AG04449 (cell line): ENCODE measurements at regions not wholly inside any gene's neighbourhood (a gene's known extent, or its start where the extent isn't known, plus 50 kb on each side); places are given as distances from the start of the nearest gene placed in this dataset.
A peak's percentile ranks its signal among the peaks of the same experiment; 100 is the strongest.

Experiments used
- CTCF ChIA-PET: fragments of 350-600 bp; formaldehyde crosslinking; extraction: SDS; loops from one replicate; lab custom pipeline; 2021; ENCODE audit warnings: antibody characterized with exemption; lab: Yijun Ruan, JAX
- POLR2A ChIA-PET: fragments of 400-600, 350-600 bp; formaldehyde crosslinking; extraction: SDS; loops from one replicate; lab custom pipeline; 2020; ENCODE audit warnings: antibody characterized with exemption, inconsistent platforms; lab: Yijun Ruan, JAX
- DNase-seq: peaks from one replicate; pipeline ENCODE4 v3.0.0-alpha.2; 2010; ENCODE audit warnings: low read depth, low spot score
- H3K4me3 ChIP-seq: 2 replicates; pipeline ENCODE4 v1.5.1; 2011; ENCODE audit warnings: low read depth, mild to moderate bottlenecking, control low read depth, low read length
- TF ChIP-seq, protein P1 (sequence below): IDR thresholded peaks from one replicate; pipeline ENCODE4 v1.5.1; 2011; ENCODE audit warnings: mild to moderate bottlenecking, moderate library complexity, low read length, control low read depth, inconsistent platforms; ENCODE audit not compliant: insufficient read depth; ENCODE audit errors: missing control alignments

DNA sequence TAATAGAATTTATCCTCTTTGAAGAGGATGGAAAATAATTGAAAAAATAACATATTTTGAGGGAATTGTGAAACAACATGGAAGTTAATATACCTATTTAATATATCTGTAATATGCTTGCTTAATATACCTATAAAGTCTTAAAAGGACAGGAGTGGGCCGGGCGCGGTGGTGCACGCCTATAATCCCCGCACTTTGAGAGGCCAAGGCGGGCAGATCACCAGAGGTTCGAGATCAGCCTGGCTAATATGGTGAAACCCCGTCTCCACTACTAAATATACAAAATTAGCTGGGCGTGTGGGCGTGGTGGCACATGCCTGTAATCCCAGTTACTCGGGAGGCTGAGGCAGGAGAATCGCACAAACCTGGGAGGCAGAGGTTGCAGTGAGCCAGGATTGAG lies 254.9 kb downstream of the TMX3 start:
- H3K4me3 ChIP-seq, result no peak overlapping the region
- DNase-seq, result no peak
- CTCF ChIA-PET, result no interaction called here
- TF ChIP-seq, protein P1, sequence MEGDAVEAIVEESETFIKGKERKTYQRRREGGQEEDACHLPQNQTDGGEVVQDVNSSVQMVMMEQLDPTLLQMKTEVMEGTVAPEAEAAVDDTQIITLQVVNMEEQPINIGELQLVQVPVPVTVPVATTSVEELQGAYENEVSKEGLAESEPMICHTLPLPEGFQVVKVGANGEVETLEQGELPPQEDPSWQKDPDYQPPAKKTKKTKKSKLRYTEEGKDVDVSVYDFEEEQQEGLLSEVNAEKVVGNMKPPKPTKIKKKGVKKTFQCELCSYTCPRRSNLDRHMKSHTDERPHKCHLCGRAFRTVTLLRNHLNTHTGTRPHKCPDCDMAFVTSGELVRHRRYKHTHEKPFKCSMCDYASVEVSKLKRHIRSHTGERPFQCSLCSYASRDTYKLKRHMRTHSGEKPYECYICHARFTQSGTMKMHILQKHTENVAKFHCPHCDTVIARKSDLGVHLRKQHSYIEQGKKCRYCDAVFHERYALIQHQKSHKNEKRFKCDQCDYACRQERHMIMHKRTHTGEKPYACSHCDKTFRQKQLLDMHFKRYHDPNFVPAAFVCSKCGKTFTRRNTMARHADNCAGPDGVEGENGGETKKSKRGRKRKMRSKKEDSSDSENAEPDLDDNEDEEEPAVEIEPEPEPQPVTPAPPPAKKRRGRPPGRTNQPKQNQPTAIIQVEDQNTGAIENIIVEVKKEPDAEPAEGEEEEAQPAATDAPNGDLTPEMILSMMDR, result no peak
- POLR2A ChIA-PET, result no interaction called here

DNA sequence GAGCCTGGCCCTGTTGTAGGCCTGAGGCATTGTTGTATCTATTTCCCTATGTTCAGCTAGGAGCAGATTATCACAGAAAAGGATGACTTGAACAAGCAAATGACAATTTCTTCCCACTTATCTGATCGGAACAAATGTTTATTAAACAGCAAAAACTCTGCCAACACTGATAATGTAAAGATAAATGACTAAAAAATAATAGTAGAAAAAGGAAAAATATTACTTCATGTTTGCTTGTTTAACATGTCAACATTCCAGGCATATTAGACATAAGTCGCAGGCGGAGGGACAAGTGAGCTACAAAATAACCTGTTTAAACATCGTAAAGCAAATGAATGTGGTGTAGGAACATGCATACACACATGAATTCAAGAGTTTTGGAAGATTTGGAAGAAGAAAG lies 257.9 kb downstream of the TMX3 start:
- TF ChIP-seq, protein P1, result no peak
- DNase-seq, result no peak
- POLR2A ChIA-PET, result no interaction called here
- no peak overlapping the region for H3K4me3 ChIP-seq
- CTCF ChIA-PET, result no interaction called here

DNA sequence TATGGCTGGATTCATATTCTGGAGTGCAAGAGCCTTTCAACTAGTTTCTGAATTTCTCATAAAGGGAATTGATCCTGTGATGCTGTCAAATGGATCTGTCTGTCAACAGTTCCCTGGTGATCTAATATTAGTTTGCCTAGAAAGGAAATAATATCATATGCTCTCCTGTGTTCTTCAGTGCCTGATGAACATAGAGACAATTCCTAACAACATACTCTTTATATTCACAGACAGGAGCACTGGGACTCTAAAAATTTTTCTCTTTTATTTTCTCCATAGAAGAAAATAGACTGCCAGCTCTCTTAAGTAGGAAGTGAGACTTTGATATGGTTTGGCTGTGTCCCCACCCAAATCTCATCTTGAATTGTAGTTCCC lies 259.7 kb downstream of the TMX3 start:
- ChIA-PET CTCF (no interaction called here), POLR2A (no interaction called here)
- H3K4me3 ChIP-seq, result no peak overlapping the region
- TF ChIP-seq, protein P1, result no peak
- DNase-seq, result no peak

DNA sequence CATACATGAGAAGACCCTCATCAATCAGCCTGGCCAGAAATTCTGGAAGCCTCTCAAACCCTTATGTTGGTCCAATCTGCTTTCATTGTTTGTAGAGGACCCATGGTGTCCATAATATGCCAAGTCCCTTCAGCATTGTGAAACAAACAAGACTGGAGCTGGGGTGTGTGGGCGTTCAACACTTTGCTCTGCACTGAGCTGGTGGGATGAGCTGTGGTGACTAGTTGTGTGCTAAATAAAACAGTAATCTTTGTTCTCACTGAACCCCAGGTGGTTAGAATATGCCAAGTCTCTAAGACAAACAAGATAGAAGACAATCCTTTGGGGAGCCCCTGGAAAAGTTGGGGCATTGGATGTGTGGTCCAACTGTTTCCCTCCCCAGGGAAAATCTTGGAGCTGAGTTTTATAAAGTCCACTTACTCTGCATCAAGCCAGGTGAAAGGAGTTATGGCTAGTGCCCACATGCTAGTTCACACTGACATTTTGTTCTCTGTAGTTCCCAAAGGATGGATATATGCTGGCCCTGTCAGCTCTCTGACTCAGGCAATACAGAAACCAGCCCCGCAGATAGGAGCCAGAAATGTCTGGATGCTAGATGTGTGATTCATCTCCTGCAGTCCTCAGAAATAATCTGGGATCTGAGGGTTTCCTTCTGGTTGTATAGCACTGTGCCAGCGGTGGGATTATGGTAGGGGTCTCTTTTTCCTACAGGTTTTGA lies 260.2 kb downstream of the TMX3 start:
- CTCF ChIA-PET, result no interaction called here
- TF ChIP-seq, protein P1, result no peak

DNA sequence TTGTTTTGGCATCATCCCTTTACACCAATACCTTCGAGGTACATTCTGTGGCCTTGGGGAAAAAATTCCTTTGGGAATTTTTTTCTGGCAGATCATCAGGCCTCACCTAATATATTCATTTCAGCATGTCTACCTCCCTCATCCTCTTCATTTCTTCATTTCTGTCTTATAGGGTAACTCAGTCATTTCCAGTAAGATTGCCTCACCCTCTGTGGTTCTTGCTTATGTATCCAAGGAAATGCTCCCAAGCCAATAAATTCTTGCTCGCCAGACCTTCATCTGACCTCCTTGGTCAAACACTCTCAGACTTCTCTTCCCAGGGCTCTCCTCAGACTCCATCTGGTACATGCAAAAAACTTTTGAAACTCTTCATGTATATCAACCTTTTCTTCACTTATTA lies 265.6 kb downstream of the TMX3 start:
- POLR2A ChIA-PET, result no interaction called here
- TF ChIP-seq, protein P1, result no peak
- CTCF ChIA-PET, result no interaction called here
- peak; percentile 89 for DNase-seq
- no peak overlapping the region for H3K4me3 ChIP-seq

More for the DNA sequence above, 260.2 kb downstream of the TMX3 start:
- no peak overlapping the region for H3K4me3 ChIP-seq
- POLR2A ChIA-PET, result no interaction called here
- no peak for DNase-seq

DNA sequence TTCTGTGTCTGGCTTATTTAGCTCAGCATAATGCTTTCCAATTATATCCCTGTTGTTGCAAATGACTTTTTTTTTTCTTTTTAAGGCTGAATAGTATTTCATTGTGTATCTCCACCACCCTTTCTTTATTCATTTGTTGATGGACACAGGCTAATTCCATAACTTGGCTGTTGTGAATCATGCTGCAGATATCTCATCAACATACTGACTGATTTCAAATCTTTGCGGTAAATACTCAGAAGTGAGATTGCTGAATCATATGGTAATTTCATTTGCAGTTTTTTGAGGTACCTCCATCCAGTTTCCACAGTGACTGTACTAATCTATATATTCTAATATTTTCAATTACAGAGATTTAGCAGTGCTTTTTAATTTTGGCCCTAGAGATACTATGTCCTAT lies 266.2 kb downstream of the TMX3 start:
- H3K4me3 ChIP-seq, result no peak overlapping the region
- TF ChIP-seq, protein P1, result no peak
- POLR2A ChIA-PET, result interaction anchor here (0.6 kb wide), 1 partner anchor 196 kb away, joined by 3 read pairs; no protein-coding TSS in a partner anchor
- CTCF ChIA-PET, result interaction anchor here (0.6 kb wide), 1 partner anchor 175 kb away, joined by 3 read pairs; no protein-coding TSS in a partner anchor
- peak; percentile 54 for DNase-seq
